EH (cell line): ENCODE measurements at regions not wholly inside any gene's neighbourhood (a gene's known extent, or its start where the extent isn't known, plus 50 kb on each side); places are given as distances from the start of the nearest gene placed in this dataset.
"Not testable (repeated sequence)": the region's sequence is repeated elsewhere in the genome, so short reads cannot be mapped to it uniquely, and the experiment has no call there.

Source experiments
- DNase-seq: peaks from one replicate; pipeline ENCODE4 v3.0.0-alpha.2; 2015; ENCODE audit warnings: low read depth

- not testable (repeated sequence) for DNase-seq
These were observed 669.7 kb upstream of the CTNND2 start for GRCh38 chr5:12573916-12574297.

GRCh38 chr5:12570688-12571087 lies 666.4 kb upstream of the CTNND2 start:
- DNase-seq: no peak

- DNase-seq: no peak
These were observed 662.2 kb upstream of the CTNND2 start for GRCh38 chr5:12566441-12566840.

GRCh38 chr5:12557012-12557411 lies 652.8 kb upstream of the CTNND2 start:
- DNase-seq: no peak

GRCh38 chr5:12526113-12526512 lies 621.9 kb upstream of the CTNND2 start:
- no peak for DNase-seq

GRCh38 chr5:12522116-12522515 lies 617.9 kb upstream of the CTNND2 start:
- no peak for DNase-seq

GRCh38 chr5:12504983-12505382 lies 600.7 kb upstream of the CTNND2 start:
- DNase-seq: not testable (repeated sequence)

- no peak for DNase-seq
These were observed 583.9 kb upstream of the CTNND2 start for GRCh38 chr5:12488161-12488560.

GRCh38 chr5:12480487-12480886 lies 576.2 kb upstream of the CTNND2 start:
- no peak for DNase-seq

GRCh38 chr5:12477554-12477953 lies 573.3 kb upstream of the CTNND2 start:
- no peak for DNase-seq

- no peak for DNase-seq
These were observed 563.6 kb upstream of the CTNND2 start for GRCh38 chr5:12467799-12468198.

GRCh38 chr5:12460493-12461261 lies 556.4 kb upstream of the CTNND2 start:
- no peak for DNase-seq

- no peak for DNase-seq
These were observed 555.1 kb upstream of the CTNND2 start for GRCh38 chr5:12459326-12459725.

- DNase-seq: no peak
These were observed 514.8 kb upstream of the CTNND2 start for GRCh38 chr5:12419075-12419474.

- DNase-seq: no peak
These were observed 509.3 kb upstream of the CTNND2 start for GRCh38 chr5:12413585-12413984.

GRCh38 chr5:12413075-12413474 lies 508.8 kb upstream of the CTNND2 start:
- no peak for DNase-seq

GRCh38 chr5:12399868-12400267 lies 495.6 kb upstream of the CTNND2 start:
- DNase-seq: no peak

- DNase-seq: no peak
These were observed 488.0 kb upstream of the CTNND2 start for GRCh38 chr5:12392246-12392645.

- no peak for DNase-seq
These were observed 480.8 kb upstream of the CTNND2 start for GRCh38 chr5:12385095-12385494.

GRCh38 chr5:12384005-12384404 lies 479.8 kb upstream of the CTNND2 start:
- no peak for DNase-seq

- DNase-seq: no peak
These were observed 463.7 kb upstream of the CTNND2 start for GRCh38 chr5:12367973-12368372.

- DNase-seq: no peak
These were observed 456.0 kb upstream of the CTNND2 start for GRCh38 chr5:12360218-12360617.

GRCh38 chr5:12358371-12359090 lies 454.3 kb upstream of the CTNND2 start:
- DNase-seq: no peak

GRCh38 chr5:12357626-12358025 lies 453.4 kb upstream of the CTNND2 start:
- no peak for DNase-seq
